GM12892 (cell line): ENCODE measurements at regions not wholly inside any gene's neighbourhood (a gene's known extent, or its start where the extent isn't known, plus 50 kb on each side); places are given as distances from the start of the nearest gene placed in this dataset.

Experiments used
- DNase-seq: peaks from one replicate; pipeline ENCODE4 v3.0.0; 2011; ENCODE audit not compliant: insufficient read length
- FAIRE-seq: peaks from 2 replicates; lab custom pipeline; 2011; peaks lifted over from hg19 to GRCh38; lab: Jason Lieb, UNC
- POLR2A ChIP-seq: IDR thresholded peaks from 2 replicates; pipeline ENCODE4 v1.6.1; 2011; ENCODE audit warnings: low read depth, low read length, control low read depth
- POLR2AphosphoS5 ChIP-seq: IDR thresholded peaks from 2 replicates; pipeline ENCODE4 v1.6.1; 2011; ENCODE audit warnings: low read depth, low read length, control low read depth
- TAF1 ChIP-seq: IDR thresholded peaks from 2 replicates; pipeline ENCODE4 v1.6.1; 2011; ENCODE audit warnings: low read depth, mild to moderate bottlenecking, control low read depth, low read length, borderline replicate concordance

- DNase-seq: no peak
Measured at GRCh38 chr18:41864216-41864615, 90.8 kb upstream of the PIK3C3 start.

GRCh38 chr18:41862921-41863320, 92.1 kb upstream of the PIK3C3 start:
- DNase-seq: no peak
- TF ChIP-seq TAF1: no peak
- FAIRE-seq: no peak

More at GRCh38 chr18:41864216-41864615, 90.8 kb upstream of the PIK3C3 start:
- FAIRE-seq: no peak
- TF ChIP-seq POLR2A (no peak), TAF1 (no peak), POLR2AphosphoS5 (no peak)

GRCh38 chr18:41860987-41861386, 94.0 kb upstream of the PIK3C3 start:
- FAIRE-seq (no peak), DNase-seq (no peak)
- TF ChIP-seq POLR2A (no peak), POLR2AphosphoS5 (no peak), TAF1 (no peak)

DNA sequence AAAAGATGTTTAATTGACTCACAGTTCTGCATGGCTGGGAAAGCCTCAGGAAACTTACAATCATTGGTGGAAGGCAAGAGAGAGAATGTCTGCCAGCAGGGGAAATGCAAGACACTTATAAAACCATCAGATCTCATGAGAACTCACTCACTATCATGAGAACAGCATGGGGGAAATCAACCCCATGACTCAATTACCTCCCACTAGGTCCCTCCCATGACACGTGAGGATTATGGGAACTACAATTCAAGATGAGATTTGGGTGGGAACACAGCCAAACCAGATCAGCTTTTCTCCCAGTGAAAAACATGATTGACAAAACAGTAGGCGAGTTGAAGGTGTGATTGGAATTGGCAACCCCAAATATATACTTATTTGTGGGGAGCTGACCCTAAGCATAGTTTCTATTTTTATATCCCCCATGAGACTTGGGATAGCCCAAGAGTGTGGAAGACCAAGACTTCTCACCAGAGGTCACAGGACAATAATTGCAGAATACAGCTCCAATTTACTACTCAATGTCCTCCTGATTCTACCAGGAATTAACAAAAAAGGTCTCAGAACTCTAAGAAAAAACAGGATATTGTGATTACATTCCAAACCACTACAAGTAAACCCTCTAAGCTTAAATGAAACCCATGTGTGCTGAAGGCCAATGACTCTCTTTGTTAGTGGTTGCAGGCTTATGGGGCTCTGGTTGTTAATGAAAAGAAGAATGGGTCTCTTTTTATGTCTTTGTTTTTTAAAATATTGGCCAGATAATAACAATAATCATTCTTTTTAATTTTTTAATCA, 96.1 kb upstream of the PIK3C3 start:
- no peak for DNase-seq
- TF ChIP-seq POLR2A (no peak), POLR2AphosphoS5 (no peak), TAF1 (no peak)
- FAIRE-seq: no peak

GRCh38 chr18:41853280-41853679, 101.8 kb upstream of the PIK3C3 start:
- no peak for TF ChIP-seq POLR2AphosphoS5
- TF ChIP-seq POLR2A: no peak
- TF ChIP-seq TAF1: no peak
- FAIRE-seq: no peak
- no peak for DNase-seq

DNA sequence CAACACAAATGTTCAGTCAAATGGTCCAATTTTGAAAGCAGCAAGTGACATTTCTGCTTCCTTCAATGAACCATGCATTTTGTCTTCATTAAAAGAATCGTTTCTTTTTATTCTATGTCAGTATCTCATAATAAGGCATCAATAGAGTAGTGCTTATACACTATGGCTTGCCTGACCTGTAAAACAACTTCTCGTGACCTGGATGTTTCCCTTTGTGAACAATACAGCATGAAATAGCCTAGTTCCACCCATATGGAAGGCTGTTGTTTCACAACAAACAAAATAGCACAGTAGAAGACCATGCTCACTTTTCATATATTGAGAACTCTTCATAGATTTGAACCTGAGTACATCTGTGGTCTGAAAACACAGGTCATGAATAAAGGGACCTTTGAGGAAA, 104.3 kb upstream of the PIK3C3 start:
- TF ChIP-seq TAF1 (no peak), POLR2AphosphoS5 (no peak), POLR2A (no peak)
- DNase-seq (no peak), FAIRE-seq (no peak)

DNA sequence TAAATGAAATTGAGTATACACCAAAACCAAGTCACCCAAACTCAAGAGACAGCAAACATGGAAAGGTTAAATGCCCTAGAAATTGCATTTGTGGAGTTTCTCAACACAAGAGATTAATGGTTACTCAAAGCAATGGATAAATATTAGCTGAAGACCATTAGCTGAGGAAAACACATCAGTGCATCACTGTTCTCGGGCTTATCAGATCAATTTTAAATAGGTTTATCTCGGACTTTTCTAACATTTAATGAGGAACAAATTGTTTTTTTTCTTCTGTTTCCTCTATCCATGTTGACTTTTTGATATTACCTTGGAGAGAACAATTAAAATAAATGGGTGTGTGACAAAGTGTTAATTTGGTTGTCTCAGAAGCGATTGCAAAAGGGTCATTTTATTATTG, 105.4 kb upstream of the PIK3C3 start:
- DNase-seq (no peak), FAIRE-seq (no peak)
- no peak for TF ChIP-seq POLR2A
- TF ChIP-seq POLR2AphosphoS5: no peak
- no peak for TF ChIP-seq TAF1

DNA sequence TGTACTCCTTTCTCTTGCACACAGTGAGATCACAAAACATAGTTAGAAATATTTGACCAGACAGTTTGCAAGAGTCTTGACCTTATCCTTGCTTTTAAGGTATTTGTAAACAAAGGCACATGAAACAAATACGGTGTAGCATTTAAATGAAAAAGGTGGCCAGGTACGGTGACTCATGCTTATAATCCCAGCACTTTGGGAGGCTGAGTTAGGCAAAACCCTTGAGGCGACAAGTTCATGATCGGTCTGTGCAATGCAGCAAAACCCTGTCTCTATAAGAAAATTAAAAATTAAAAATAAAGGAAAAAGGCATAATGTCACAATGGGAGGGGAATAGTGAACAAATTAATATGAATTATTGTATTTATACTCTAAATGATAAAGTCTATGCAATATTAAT, 109.5 kb upstream of the PIK3C3 start:
- DNase-seq (no peak), FAIRE-seq (no peak)
- no peak for TF ChIP-seq TAF1
- TF ChIP-seq POLR2AphosphoS5: no peak
- no peak for TF ChIP-seq POLR2A

DNA sequence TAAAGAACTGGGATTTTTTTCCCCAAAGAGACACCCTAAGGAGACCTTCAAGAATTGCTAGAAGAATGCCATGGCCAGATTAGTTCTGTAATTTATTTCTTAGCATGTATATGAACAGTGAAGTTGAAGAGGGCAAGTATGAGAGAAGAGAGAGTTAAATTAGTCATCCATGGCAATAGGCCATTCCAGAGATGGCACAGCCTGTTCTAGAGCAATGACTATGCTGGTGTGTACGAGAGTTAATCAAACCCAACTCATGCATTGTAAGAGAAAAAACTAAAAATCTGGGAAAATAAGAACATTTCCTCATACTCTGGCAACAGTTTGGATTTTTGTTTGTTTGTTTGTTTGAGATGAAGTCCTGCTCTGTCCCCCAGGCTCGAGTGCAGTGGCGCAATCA, 112.1 kb upstream of the PIK3C3 start:
- DNase-seq (no peak), FAIRE-seq (no peak)
- TF ChIP-seq POLR2A (no peak), TAF1 (no peak), POLR2AphosphoS5 (no peak)

DNA sequence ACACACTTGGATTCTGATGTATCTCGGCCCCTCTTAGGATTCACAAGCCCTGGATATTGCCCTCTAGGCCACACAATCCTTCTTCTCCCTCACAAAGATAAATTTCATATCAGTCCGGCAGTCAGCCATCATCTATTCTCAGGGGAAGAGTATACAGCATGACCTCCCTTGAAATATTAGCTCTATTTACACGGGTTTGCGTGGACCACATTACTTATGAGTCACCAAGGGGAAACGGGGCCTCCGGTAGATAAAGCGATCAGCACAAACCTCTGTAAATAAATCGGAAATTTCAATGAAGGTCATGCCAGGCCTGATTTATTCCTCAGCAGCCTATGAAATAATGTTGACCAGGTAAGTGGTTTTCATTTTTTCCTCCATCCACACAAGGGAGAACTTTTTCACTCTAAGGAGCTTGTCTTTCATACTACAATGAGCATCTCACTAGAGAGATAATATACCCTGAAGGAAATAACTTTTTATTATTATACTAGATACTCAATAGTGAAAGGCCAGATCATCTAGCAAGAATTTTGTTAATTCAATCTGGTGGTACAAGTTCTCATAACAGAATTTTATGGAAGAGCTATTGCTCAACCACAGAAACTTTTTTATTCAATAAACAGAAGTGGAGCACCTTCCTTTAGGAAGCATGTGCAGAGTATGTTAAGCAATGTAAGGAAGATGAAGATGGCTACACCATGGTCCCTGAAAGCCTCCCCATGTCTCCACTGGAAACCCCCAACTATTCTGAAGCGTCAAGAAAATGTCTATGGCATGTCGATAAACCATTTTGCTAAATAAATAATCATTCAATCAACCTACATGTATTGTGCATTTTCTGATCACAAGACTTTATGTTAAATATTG, 125.2 kb upstream of the PIK3C3 start:
- DNase-seq: no peak
- FAIRE-seq: no peak
- TF ChIP-seq POLR2AphosphoS5 (no peak), TAF1 (no peak), POLR2A (no peak)

GRCh38 chr18:41828137-41828536, 126.9 kb upstream of the PIK3C3 start:
- DNase-seq: no peak
- TF ChIP-seq TAF1 (no peak), POLR2AphosphoS5 (no peak), POLR2A (no peak)
- no peak for FAIRE-seq

DNA sequence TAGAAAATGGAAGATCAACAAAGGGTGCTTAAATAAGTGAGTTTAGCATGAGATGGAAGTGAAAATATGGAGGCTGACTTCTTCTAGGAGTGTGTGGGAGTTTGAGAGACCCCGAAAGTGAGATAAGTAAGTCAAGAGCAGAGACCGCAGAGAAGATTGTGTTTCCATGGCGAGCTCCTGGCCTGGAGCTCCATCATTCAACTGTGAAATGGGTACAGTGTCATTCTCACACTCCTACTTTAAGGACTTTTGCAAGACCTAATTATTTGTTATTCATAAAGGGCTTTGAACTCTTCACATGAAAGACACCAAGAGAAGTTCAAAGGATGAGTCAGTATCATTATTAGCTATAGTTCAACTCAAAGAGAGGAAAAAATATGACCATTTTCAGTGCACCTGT, 134.2 kb upstream of the PIK3C3 start:
- no peak for DNase-seq
- TF ChIP-seq POLR2A (no peak), TAF1 (no peak), POLR2AphosphoS5 (no peak)
- no peak for FAIRE-seq
